Adrenal gland (tissue), 9 donors: ENCODE measurements at regions not wholly inside any gene's neighbourhood (a gene's known extent, or its start where the extent isn't known, plus 50 kb on each side); places are given as distances from the start of the nearest gene placed in this dataset.

ENCODE experiments used
- DNase-seq, 7 donors: peaks; one replicate each; pipeline ENCODE4 v3.0.0-alpha.2; 2019 to 2020
- H3K27ac ChIP-seq, 5 donors: fragments of 200-600 bp; sonication (generic) in 4 of 5; 1 replicate in 3 of 5; 2 replicates in 2 of 5; pipeline versions ENCODE4 v1.5.1 to v1.8.0; 2016 to 2020; ENCODE audit warnings: mild to moderate bottlenecking in 1 of 5
- H3K27me3 ChIP-seq: fragments of 200-600 bp; 2 replicates; pipeline ENCODE4 v1.8.0; 2021
- H3K36me3 ChIP-seq, 2 donors: fragments of 200-600 bp; replicated peaks in 1 of 2; 1 replicate in 1 of 2; 2 replicates in 1 of 2; pipeline versions ENCODE4 v1.5.1 to v1.8.0; 2018 to 2022
- H3K4me1 ChIP-seq, 2 donors: fragments of 200-600 bp; replicated peaks in 1 of 2; 1 replicate in 1 of 2; 2 replicates in 1 of 2; pipeline versions ENCODE4 v1.5.1 to v1.8.0; 2018 to 2021
- H3K4me3 ChIP-seq, 4 donors: fragments of 200-600 bp; sonication (generic) in 3 of 4; one replicate each; pipeline ENCODE4 v1.5.1; 2016 to 2018
- H3K9me3 ChIP-seq, 3 donors: fragments of 200-600 bp; sonication (generic) in 1 of 3; replicated peaks in 1 of 3; 1 replicate in 2 of 3; 2 replicates in 1 of 3; pipeline versions ENCODE4 v1.5.1 to v1.8.0; 2016 to 2021
- CTCF ChIP-seq, 6 experiments: fragments of 450-650 bp in 4 of 6; fragments of 200-600 bp in 2 of 6; sonication (generic) in 1 of 6; IDR thresholded peaks; 1 replicate in 5 of 6; 2 replicates in 1 of 6; pipeline versions ENCODE4 v1.5.1 to v1.8.0; 2016 to 2021; ENCODE audit warnings: antibody characterized with exemption in 6 of 6, mild to moderate bottlenecking in 2 of 6, moderate library complexity in 1 of 6
- POLR2A ChIP-seq, 2 donors: fragments of 450-650 bp; IDR thresholded peaks; one replicate each; pipeline ENCODE4 v1.6.1; 2017; ENCODE audit warnings: antibody characterized with exemption in 2 of 2, mild to moderate bottlenecking in 2 of 2, moderate library complexity in 1 of 2
- WGBS, 4 donors: extraction: QIAGEN DNeasy Blood & Tissue Kit in 2 of 4; methylation state at CpG; one replicate each; pipeline versions ENCODE4 v1.1.5 to v1.1.7; 2013 to 2017; 5-methylcytosine and 5-hydroxymethylcytosine counted together
- intact Hi-C, 2 donors: fragments of 100-400 bp; cut with DNase I; formaldehyde crosslinking; loops; one replicate each; pipeline versions ENCODE4 v1.14.1 to v1.15.0; 2022 to 2023
- donor health status: healthy with polysubstance abuse.
- donor health status: Bipolar disorder and iron deficiency.
- donor health status: DM: yes; HTN: yes; CAD: no.
- donor health status: DM: no; HTN: no; CAD: no.
- donor health status: DM: no; HTN: no; CAD: no.

GRCh38 chr4:166635367-166635766 lies 598.9 kb downstream of the SPOCK3 start:
- no peak for TF ChIP-seq CTCF (IDR thresholded peaks at IDR 0.05)
- no peak for TF ChIP-seq POLR2A (IDR thresholded peaks at IDR 0.05)
- 83 to 94% (median 88%) methylated on average over 2 of the region's 2 CpGs for WGBS, 4 donors
- Histone ChIP-seq H3K9me3 (no peaks in the 10 kb centered on the region), H3K36me3 (no peaks in the 10 kb centered on the region), H3K27ac (no peak overlapping the region), H3K4me3 (no peak overlapping the region), H3K27me3 (no peaks in the 10 kb centered on the region), H3K4me1 (no peaks in the 10 kb centered on the region)
- intact Hi-C loops = no loop called here
- DNase-seq = no peak

- no peaks in the 10 kb centered on the region for H3K4me1 ChIP-seq
- intact Hi-C loops = no loop called here
- no peak for DNase-seq
- H3K9me3 ChIP-seq = no peaks in the 10 kb centered on the region
- no peak overlapping the region for H3K27ac ChIP-seq
- TF ChIP-seq CTCF (IDR thresholded peaks at IDR 0.05) = no peak
- no peak for TF ChIP-seq POLR2A (IDR thresholded peaks at IDR 0.05)
- H3K36me3 ChIP-seq = no peaks in the 10 kb centered on the region
- 42 to 75% (median 51%) methylated on average over 2 of the region's 2 CpGs for WGBS, 4 donors
- H3K4me3 ChIP-seq = no peak overlapping the region
- H3K27me3 ChIP-seq = no peaks in the 10 kb centered on the region
Observed at GRCh38 chr4:166637816-166638215, 596.5 kb downstream of the SPOCK3 start.

- no peak for TF ChIP-seq CTCF (IDR thresholded peaks at IDR 0.05)
- no peak for TF ChIP-seq POLR2A (IDR thresholded peaks at IDR 0.05)
- H3K27me3 ChIP-seq = no peaks in the 10 kb centered on the region
- H3K4me3 ChIP-seq = no peak overlapping the region
- intact Hi-C loops = no loop called here
- H3K4me1 ChIP-seq = no peaks in the 10 kb centered on the region
- no peak for DNase-seq
- no peak overlapping the region for H3K27ac ChIP-seq
- 53 to 76% (median 62%) methylated on average over 1 of the region's 1 CpG for WGBS, 4 donors
- no peaks in the 10 kb centered on the region for H3K9me3 ChIP-seq
- no peaks in the 10 kb centered on the region for H3K36me3 ChIP-seq
Observed at GRCh38 chr4:166655231-166655630, 579.1 kb downstream of the SPOCK3 start.

- Histone ChIP-seq H3K27me3 (no peaks in the 10 kb centered on the region), H3K4me3 (no peak overlapping the region), H3K27ac (no peak overlapping the region), H3K4me1 (no peaks in the 10 kb centered on the region), H3K36me3 (no peaks in the 10 kb centered on the region), H3K9me3 (no peaks in the 10 kb centered on the region)
- no peak for DNase-seq
- intact Hi-C loops = no loop called here
- WGBS, 4 donors = 75 to 87% (median 81%) methylated on average over 5 of the region's 5 CpGs
- TF ChIP-seq CTCF (IDR thresholded peaks at IDR 0.05) (no peak), POLR2A (IDR thresholded peaks at IDR 0.05) (no peak)
Observed at GRCh38 chr4:166655705-166656104, 578.6 kb downstream of the SPOCK3 start.
